Stomach (tissue), 4 donors: ENCODE measurements at regions not wholly inside any gene's neighbourhood (a gene's known extent, or its start where the extent isn't known, plus 50 kb on each side); places are given as distances from the start of the nearest gene placed in this dataset.

Experiments
- EP300 ChIP-seq: sonication (generic); formaldehyde crosslinking; IDR thresholded peaks from one replicate; pipeline ENCODE4 v1.6.1; 2017; ENCODE audit warnings: antibody characterized with exemption
- POLR2AphosphoS5 ChIP-seq, 3 donors: sonication (generic); formaldehyde crosslinking; IDR thresholded peaks; one replicate each; pipeline ENCODE4 v1.6.1; 2016; ENCODE audit warnings: antibody characterized with exemption in 3 of 3

- no peak for TF ChIP-seq EP300
- no peak for TF ChIP-seq POLR2AphosphoS5 (IDR thresholded peaks at IDR 0.05)
Measured at GRCh38 chr3:164730815-164731360, 347.4 kb downstream of the SI start.
